ENCODE measurements at regions not wholly inside any gene's neighbourhood (a gene's known extent, or its start where the extent isn't known, plus 50 kb on each side); places are given as distances from the start of the nearest gene placed in this dataset.
"Not testable (repeated sequence)": the region's sequence is repeated elsewhere in the genome, so short reads cannot be mapped to it uniquely, and the experiment has no call there.

DNA sequence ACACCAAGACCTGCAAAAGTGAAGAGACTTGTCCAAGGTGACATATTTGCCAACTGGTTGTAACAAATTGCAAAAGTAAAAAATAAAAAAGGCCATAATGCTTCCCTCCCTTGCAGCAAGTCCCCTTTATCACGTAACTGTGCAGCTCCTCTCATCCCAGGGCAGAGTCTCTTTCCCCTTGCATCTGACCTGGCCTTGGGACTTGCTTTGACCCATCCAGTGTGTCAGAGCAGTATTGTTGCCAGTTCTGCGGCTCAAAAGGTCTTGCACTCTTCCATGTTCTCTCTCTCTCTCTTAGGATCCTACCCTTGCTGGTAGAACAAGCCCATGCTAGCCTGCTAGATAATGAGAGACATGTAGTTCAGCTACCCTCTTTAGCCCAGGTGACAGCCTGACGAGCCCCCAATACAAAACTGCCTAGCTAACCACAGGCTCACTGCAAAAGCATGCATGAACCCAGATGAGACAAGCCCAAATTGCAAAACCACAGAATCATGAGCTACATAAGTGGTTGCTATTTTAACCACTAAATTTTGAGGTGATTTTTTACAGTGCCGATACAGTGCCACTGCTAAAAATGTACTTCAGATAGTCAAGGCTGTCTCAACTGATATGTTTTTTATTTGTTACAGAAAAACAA lies 289.5 kb upstream of the PPARGC1A start:
- Mint-ChIP-seq H3K4me1 (ENCODE audit: low read depth) (no peaks in the 10 kb centered on the region), H3K27ac (no peak overlapping the region), H3K9me3 (peaks cover 3% of the 10 kb centered on the region), H3K36me3 (ENCODE audit: low read depth) (no peaks in the 10 kb centered on the region), H3K4me3 (no peak overlapping the region), H3K27me3 (no peaks in the 10 kb centered on the region)
- ChIA-PET POLR2A (no interaction called here), CTCF (no interaction called here)
- no peak for DNase-seq
- intact Hi-C loops (cut with micrococcal nuclease), result no loop called here
- no peak for TF ChIP-seq CTCF (IDR thresholded peaks at IDR 0.05)
- no peak for ATAC-seq

- POLR2A ChIA-PET; H3K9me3 Mint-ChIP-seq; H3K27me3 Mint-ChIP-seq; H3K4me1 Mint-ChIP-seq (ENCODE audit: low read depth); DNase-seq; H3K27ac Mint-ChIP-seq; ATAC-seq; intact Hi-C loops (cut with micrococcal nuclease); H3K36me3 Mint-ChIP-seq (ENCODE audit: low read depth); H3K4me3 Mint-ChIP-seq: not testable (repeated sequence)
- CTCF ChIA-PET, result interaction anchor here (0.7 kb wide), 1 partner anchor 542 kb away, joined by 3 read pairs; no protein-coding TSS in a partner anchor
Observed at GRCh38 chr4:24177443-24177842, 287.6 kb upstream of the PPARGC1A start.

GRCh38 chr4:24175707-24176106 lies 285.9 kb upstream of the PPARGC1A start:
- no peak overlapping the region for H3K4me3 Mint-ChIP-seq
- no peak for ATAC-seq
- no peak overlapping the region for H3K27ac Mint-ChIP-seq
- no peaks in the 10 kb centered on the region for H3K36me3 Mint-ChIP-seq (ENCODE audit: low read depth)
- peaks cover 3% of the 10 kb centered on the region for H3K9me3 Mint-ChIP-seq
- TF ChIP-seq CTCF (IDR thresholded peaks at IDR 0.05), result no peak
- ChIA-PET POLR2A (no interaction called here), CTCF (no interaction called here)
- H3K4me1 Mint-ChIP-seq (ENCODE audit: low read depth), result no peaks in the 10 kb centered on the region
- no peaks in the 10 kb centered on the region for H3K27me3 Mint-ChIP-seq
- intact Hi-C loops (cut with micrococcal nuclease), result no loop called here
- no peak for DNase-seq

DNA sequence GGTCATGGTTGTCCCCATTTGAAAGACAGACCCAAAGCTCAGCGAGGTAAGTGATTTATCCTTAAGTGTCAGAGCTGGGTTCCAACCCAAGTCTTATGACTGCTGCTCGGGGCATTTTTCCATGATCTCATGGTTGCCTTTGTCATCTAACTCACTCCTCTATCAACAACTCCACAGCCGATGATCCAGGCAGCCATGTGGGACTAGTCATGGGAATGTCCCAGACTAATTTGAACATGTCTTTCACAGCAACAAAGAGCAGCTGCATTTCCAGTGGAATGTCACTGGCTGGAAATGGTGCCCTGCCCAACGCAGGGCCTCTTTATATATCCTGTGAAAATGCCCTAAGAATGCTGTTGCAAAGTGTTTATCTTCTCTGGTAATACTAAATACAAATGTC lies 284.8 kb upstream of the PPARGC1A start:
- no peaks in the 10 kb centered on the region for H3K36me3 Mint-ChIP-seq (ENCODE audit: low read depth)
- H3K4me1 Mint-ChIP-seq (ENCODE audit: low read depth), result no peaks in the 10 kb centered on the region
- DNase-seq (no peak), ATAC-seq (no peak)
- H3K27me3 Mint-ChIP-seq, result no peaks in the 10 kb centered on the region
- peaks cover 3% of the 10 kb centered on the region for H3K9me3 Mint-ChIP-seq
- POLR2A ChIA-PET, result no interaction called here
- no peak overlapping the region for H3K4me3 Mint-ChIP-seq
- no peak overlapping the region for H3K27ac Mint-ChIP-seq
- TF ChIP-seq CTCF (IDR thresholded peaks at IDR 0.05), result no peak
- CTCF ChIA-PET, result no interaction called here
- intact Hi-C loops (cut with micrococcal nuclease), result no loop called here

- H3K9me3 Mint-ChIP-seq, result peaks cover 3% of the 10 kb centered on the region
- no peak for TF ChIP-seq CTCF (IDR thresholded peaks at IDR 0.05)
- no peak overlapping the region for H3K27ac Mint-ChIP-seq
- POLR2A ChIA-PET, result no interaction called here
- no peaks in the 10 kb centered on the region for H3K27me3 Mint-ChIP-seq
- DNase-seq, result no peak
- H3K4me3 Mint-ChIP-seq, result no peak overlapping the region
- CTCF ChIA-PET, result no interaction called here
- intact Hi-C loops (cut with micrococcal nuclease), result no loop called here
- H3K36me3 Mint-ChIP-seq (ENCODE audit: low read depth), result no peaks in the 10 kb centered on the region
- H3K4me1 Mint-ChIP-seq (ENCODE audit: low read depth), result no peaks in the 10 kb centered on the region
- no peak for ATAC-seq
Observed at GRCh38 chr4:24172406-24172805, 282.6 kb upstream of the PPARGC1A start.

- intact Hi-C loops (cut with micrococcal nuclease), result no loop called here
- Mint-ChIP-seq H3K4me1 (ENCODE audit: low read depth) (no peaks in the 10 kb centered on the region), H3K36me3 (ENCODE audit: low read depth) (no peaks in the 10 kb centered on the region), H3K27ac (no peak overlapping the region), H3K27me3 (no peaks in the 10 kb centered on the region), H3K9me3 (no peaks in the 10 kb centered on the region), H3K4me3 (no peak overlapping the region)
- no peak for TF ChIP-seq CTCF (IDR thresholded peaks at IDR 0.05)
- CTCF ChIA-PET, result no interaction called here
- POLR2A ChIA-PET, result no interaction called here
- DNase-seq (no peak), ATAC-seq (no peak)
Observed at GRCh38 chr4:24169956-24170355, 280.1 kb upstream of the PPARGC1A start.
